ENCODE measurements at regions not wholly inside any gene's neighbourhood (a gene's known extent, or its start where the extent isn't known, plus 50 kb on each side); places are given as distances from the start of the nearest gene placed in this dataset.

DNA sequence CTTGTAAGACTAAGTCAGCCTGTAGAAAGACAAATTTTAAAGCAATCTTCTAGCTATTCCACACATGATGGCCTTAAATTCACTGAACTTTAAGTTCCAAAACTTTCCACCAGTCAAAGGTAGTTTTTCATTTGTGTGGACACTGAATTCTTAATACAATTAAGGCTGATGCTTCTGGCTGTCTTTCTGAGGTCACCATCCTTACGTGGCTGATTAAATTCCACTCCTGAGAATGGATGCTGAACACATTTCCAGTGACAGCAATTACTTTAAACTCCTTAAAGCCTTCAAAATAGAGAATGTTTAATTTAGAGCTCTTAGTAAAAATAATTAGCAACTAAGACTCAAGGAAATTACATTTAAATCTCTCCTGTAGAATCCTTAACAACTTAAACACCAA is 142.6 kb upstream of the COL1A2 start:
- Histone ChIP-seq H3K9ac (ENCODE audit: insufficient read depth, low read length, poor library complexity, severe bottlenecking) (no peak overlapping the region), H3K27ac (ENCODE audit: low read depth in 1 of 2, low read length in 2 of 2) (no peak overlapping the region), H4K20me1 (ENCODE audit: insufficient read depth, low read length) (no peaks in the 10 kb centered on the region), H3K79me2 (ENCODE audit: insufficient read depth, low read length) (no peaks in the 10 kb centered on the region), H3K36me3 (replicated peaks in 1 of 2; ENCODE audit: control insufficient read depth in 1 of 2, insufficient read depth in 2 of 2, low read length in 2 of 2) (no peaks in the 10 kb centered on the region), H3K4me2 (replicated peaks; ENCODE audit: extremely low read depth, low read length, poor library complexity, severe bottlenecking) (no peak overlapping the region), H3K27me3 (ENCODE audit: control insufficient read depth in 2 of 2, insufficient read depth in 2 of 2, low read length in 2 of 2) (no peaks in the 10 kb centered on the region), H3K4me3 (replicated peaks in 1 of 3; ENCODE audit: low read depth in 2 of 3, low read length in 3 of 3) (no peak overlapping the region), H3K9me3 (replicated peaks in 1 of 2; ENCODE audit: control insufficient read depth in 1 of 2, insufficient read depth in 1 of 2, low read length in 2 of 2) (no peaks in the 10 kb centered on the region), H3K4me1 (ENCODE audit: control insufficient read depth in 1 of 2, insufficient read depth in 2 of 2, low read length in 2 of 2) (no peaks in the 10 kb centered on the region), H2AFZ (ENCODE audit: insufficient read depth, low read depth, low read length, poor library complexity, severe bottlenecking) (no peak overlapping the region)
- TF ChIP-seq, protein P1, sequence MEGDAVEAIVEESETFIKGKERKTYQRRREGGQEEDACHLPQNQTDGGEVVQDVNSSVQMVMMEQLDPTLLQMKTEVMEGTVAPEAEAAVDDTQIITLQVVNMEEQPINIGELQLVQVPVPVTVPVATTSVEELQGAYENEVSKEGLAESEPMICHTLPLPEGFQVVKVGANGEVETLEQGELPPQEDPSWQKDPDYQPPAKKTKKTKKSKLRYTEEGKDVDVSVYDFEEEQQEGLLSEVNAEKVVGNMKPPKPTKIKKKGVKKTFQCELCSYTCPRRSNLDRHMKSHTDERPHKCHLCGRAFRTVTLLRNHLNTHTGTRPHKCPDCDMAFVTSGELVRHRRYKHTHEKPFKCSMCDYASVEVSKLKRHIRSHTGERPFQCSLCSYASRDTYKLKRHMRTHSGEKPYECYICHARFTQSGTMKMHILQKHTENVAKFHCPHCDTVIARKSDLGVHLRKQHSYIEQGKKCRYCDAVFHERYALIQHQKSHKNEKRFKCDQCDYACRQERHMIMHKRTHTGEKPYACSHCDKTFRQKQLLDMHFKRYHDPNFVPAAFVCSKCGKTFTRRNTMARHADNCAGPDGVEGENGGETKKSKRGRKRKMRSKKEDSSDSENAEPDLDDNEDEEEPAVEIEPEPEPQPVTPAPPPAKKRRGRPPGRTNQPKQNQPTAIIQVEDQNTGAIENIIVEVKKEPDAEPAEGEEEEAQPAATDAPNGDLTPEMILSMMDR (IDR thresholded peaks at IDR 0.05), result no peak
- no CpG with 5 or more reads among the region's 1 CpG for WGBS (ENCODE audit: insufficient coverage)
- H3K4me3 Mint-ChIP-seq, result no peak overlapping the region
- no peaks in the 10 kb centered on the region for H3K4me1 Mint-ChIP-seq
- H3K9me3 Mint-ChIP-seq, result peaks cover 0 to 3% (median 0%) of the 10 kb centered on the region in 7 donors
- no peak overlapping the region for H3K27ac Mint-ChIP-seq
- no peaks in the 10 kb centered on the region for H3K36me3 Mint-ChIP-seq
- intact Hi-C loops (cut with micrococcal nuclease), result no loop called here
- DNase-seq, result no peak
- H3K27me3 Mint-ChIP-seq (ENCODE audit: low read depth in 3 of 3), result no peaks in the 10 kb centered on the region

DNA sequence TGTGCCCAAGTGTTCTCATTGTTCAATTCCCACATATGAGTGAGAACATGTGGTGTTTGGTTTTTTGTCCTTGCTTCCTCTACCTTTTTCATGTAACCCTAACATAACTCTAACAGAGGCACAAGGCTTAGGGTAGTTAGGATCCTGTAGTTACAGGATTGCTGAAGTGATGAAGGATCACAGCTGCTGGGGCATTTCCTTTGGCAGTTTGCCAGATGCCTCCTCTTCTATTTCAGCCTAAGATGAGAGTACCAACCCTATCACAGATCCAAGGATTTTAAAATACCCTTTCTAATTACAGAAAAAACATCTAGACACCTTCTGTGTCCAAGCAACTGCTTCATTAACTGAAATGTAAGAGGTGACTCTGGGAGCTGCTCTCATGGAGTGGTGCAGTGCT is 141.7 kb upstream of the COL1A2 start:
- no peak overlapping the region for H3K27ac ChIP-seq (ENCODE audit: low read depth in 1 of 2, low read length in 2 of 2)
- Mint-ChIP-seq H3K36me3 (no peaks in the 10 kb centered on the region), H3K4me1 (no peaks in the 10 kb centered on the region), H3K4me3 (no peak overlapping the region), H3K27ac (no peak overlapping the region), H3K9me3 (peaks cover 0 to 3% (median 0%) of the 10 kb centered on the region in 7 donors), H3K27me3 (ENCODE audit: low read depth in 3 of 3) (no peaks in the 10 kb centered on the region)
- intact Hi-C loops (cut with micrococcal nuclease), result no loop called here
- H4K20me1 ChIP-seq (ENCODE audit: insufficient read depth, low read length), result no peaks in the 10 kb centered on the region
- no peaks in the 10 kb centered on the region for H3K27me3 ChIP-seq (ENCODE audit: control insufficient read depth in 2 of 2, insufficient read depth in 2 of 2, low read length in 2 of 2)
- no peaks in the 10 kb centered on the region for H3K36me3 ChIP-seq (replicated peaks in 1 of 2; ENCODE audit: control insufficient read depth in 1 of 2, insufficient read depth in 2 of 2, low read length in 2 of 2)
- H3K79me2 ChIP-seq (ENCODE audit: insufficient read depth, low read length), result no peaks in the 10 kb centered on the region
- no peak overlapping the region for H2AFZ ChIP-seq (ENCODE audit: insufficient read depth, low read depth, low read length, poor library complexity, severe bottlenecking)
- H3K4me1 ChIP-seq (ENCODE audit: control insufficient read depth in 1 of 2, insufficient read depth in 2 of 2, low read length in 2 of 2), result no peaks in the 10 kb centered on the region
- TF ChIP-seq, protein P1 (IDR thresholded peaks at IDR 0.05), result no peak
- H3K9ac ChIP-seq (ENCODE audit: insufficient read depth, low read length, poor library complexity, severe bottlenecking), result no peak overlapping the region
- no peak overlapping the region for H3K4me3 ChIP-seq (replicated peaks in 1 of 3; ENCODE audit: low read depth in 2 of 3, low read length in 3 of 3)
- H3K9me3 ChIP-seq (replicated peaks in 1 of 2; ENCODE audit: control insufficient read depth in 1 of 2, insufficient read depth in 1 of 2, low read length in 2 of 2), result no peaks in the 10 kb centered on the region
- H3K4me2 ChIP-seq (replicated peaks; ENCODE audit: extremely low read depth, low read length, poor library complexity, severe bottlenecking), result no peak overlapping the region
- DNase-seq, result no peak

Measured in CD14-positive monocyte (primary cell).